ENCODE measurements at regions not wholly inside any gene's neighbourhood (a gene's known extent, or its start where the extent isn't known, plus 50 kb on each side); places are given as distances from the start of the nearest gene placed in this dataset.
"Not testable (repeated sequence)": the region's sequence is repeated elsewhere in the genome, so short reads cannot be mapped to it uniquely, and the experiment has no call there.

- no peak overlapping the region for H3K4me3 ChIP-seq (ENCODE audit: low read length)
- DNase-seq (ENCODE audit: low read depth, low spot score) = no peak
Observed at GRCh38 chr3:5341610-5342009, 154.1 kb downstream of the EDEM1 start.

GRCh38 chr3:5343459-5343858 is 156.0 kb downstream of the EDEM1 start:
- H3K4me3 ChIP-seq (ENCODE audit: low read length) = no peak overlapping the region
- DNase-seq (ENCODE audit: low read depth, low spot score) = no peak

- no peak overlapping the region for H3K4me3 ChIP-seq (ENCODE audit: low read length)
- DNase-seq (ENCODE audit: low read depth, low spot score) = no peak
Observed at GRCh38 chr3:5344707-5345106, 157.2 kb downstream of the EDEM1 start.

GRCh38 chr3:5347486-5347885 is 160.0 kb downstream of the EDEM1 start:
- DNase-seq (ENCODE audit: low read depth, low spot score) = no peak
- H3K4me3 ChIP-seq (ENCODE audit: low read length) = no peak overlapping the region

- DNase-seq (ENCODE audit: low read depth, low spot score) = no peak
- no peak overlapping the region for H3K4me3 ChIP-seq (ENCODE audit: low read length)
Observed at GRCh38 chr3:5348229-5348902, 160.9 kb downstream of the EDEM1 start.

GRCh38 chr3:5349343-5349742 is 161.8 kb downstream of the EDEM1 start:
- no peak for DNase-seq (ENCODE audit: low read depth, low spot score)
- H3K4me3 ChIP-seq (ENCODE audit: low read length) = no peak overlapping the region

- no peak for DNase-seq (ENCODE audit: low read depth, low spot score)
- H3K4me3 ChIP-seq (ENCODE audit: low read length) = no peak overlapping the region
Observed at GRCh38 chr3:5357089-5357488, 169.6 kb downstream of the EDEM1 start.

- no peak for DNase-seq (ENCODE audit: low read depth, low spot score)
Observed at GRCh38 chr3:5358911-5359310, 171.4 kb downstream of the EDEM1 start.

GRCh38 chr3:5360453-5360852 is 172.9 kb downstream of the EDEM1 start:
- no peak for DNase-seq (ENCODE audit: low read depth, low spot score)
- H3K4me3 ChIP-seq (ENCODE audit: low read length) = no peak overlapping the region

More at GRCh38 chr3:5358911-5359310, 171.4 kb downstream of the EDEM1 start:
- no peak overlapping the region for H3K4me3 ChIP-seq (ENCODE audit: low read length)

GRCh38 chr3:5366746-5367145 is 179.2 kb downstream of the EDEM1 start:
- no peak for DNase-seq (ENCODE audit: low read depth, low spot score)
- H3K4me3 ChIP-seq (ENCODE audit: low read length) = no peak overlapping the region

- not testable (repeated sequence) for DNase-seq (ENCODE audit: low read depth, low spot score)
Observed at GRCh38 chr3:5371555-5371954, 184.0 kb downstream of the EDEM1 start.

GRCh38 chr3:5376761-5377160 is 189.3 kb downstream of the EDEM1 start:
- H3K4me3 ChIP-seq (ENCODE audit: low read length) = no peak overlapping the region
- DNase-seq (ENCODE audit: low read depth, low spot score) = no peak

More at GRCh38 chr3:5371555-5371954, 184.0 kb downstream of the EDEM1 start:
- not testable (repeated sequence) for H3K4me3 ChIP-seq (ENCODE audit: low read length)

GRCh38 chr3:5379266-5379665 is 191.8 kb downstream of the EDEM1 start:
- DNase-seq (ENCODE audit: low read depth, low spot score); H3K4me3 ChIP-seq (ENCODE audit: low read length): not testable (repeated sequence)

GRCh38 chr3:5383486-5384263 is 196.2 kb downstream of the EDEM1 start:
- not testable (repeated sequence) for H3K4me3 ChIP-seq (ENCODE audit: low read length); DNase-seq (ENCODE audit: low read depth, low spot score)

GRCh38 chr3:5384557-5385236 is 197.2 kb downstream of the EDEM1 start:
- DNase-seq (ENCODE audit: low read depth, low spot score) = no peak
- H3K4me3 ChIP-seq (ENCODE audit: low read length) = no peak overlapping the region

GRCh38 chr3:5388091-5388490 is 200.6 kb downstream of the EDEM1 start:
- DNase-seq (ENCODE audit: low read depth, low spot score) = no peak
- no peak overlapping the region for H3K4me3 ChIP-seq (ENCODE audit: low read length)

GRCh38 chr3:5389057-5389456 is 201.6 kb downstream of the EDEM1 start:
- no peak overlapping the region for H3K4me3 ChIP-seq (ENCODE audit: low read length)
- no peak for DNase-seq (ENCODE audit: low read depth, low spot score)

GRCh38 chr3:5390221-5390620 is 202.7 kb downstream of the EDEM1 start:
- no peak for DNase-seq (ENCODE audit: low read depth, low spot score)
- H3K4me3 ChIP-seq (ENCODE audit: low read length) = no peak overlapping the region

GRCh38 chr3:5390936-5391625 is 203.6 kb downstream of the EDEM1 start:
- no peak for DNase-seq (ENCODE audit: low read depth, low spot score)

GRCh38 chr3:5401002-5401401 is 213.5 kb downstream of the EDEM1 start:
- DNase-seq (ENCODE audit: low read depth, low spot score) = no peak

More at GRCh38 chr3:5390936-5391625, 203.6 kb downstream of the EDEM1 start:
- no peak overlapping the region for H3K4me3 ChIP-seq (ENCODE audit: low read length)

More at GRCh38 chr3:5401002-5401401, 213.5 kb downstream of the EDEM1 start:
- H3K4me3 ChIP-seq (ENCODE audit: low read length) = no peak overlapping the region

All from Jurkat, Clone E6-1 (cell line).